ENCODE measurements at regions not wholly inside any gene's neighbourhood (a gene's known extent, or its start where the extent isn't known, plus 50 kb on each side); places are given as distances from the start of the nearest gene placed in this dataset.
"Not testable (repeated sequence)": the region's sequence is repeated elsewhere in the genome, so short reads cannot be mapped to it uniquely, and the experiment has no call there.

DNA sequence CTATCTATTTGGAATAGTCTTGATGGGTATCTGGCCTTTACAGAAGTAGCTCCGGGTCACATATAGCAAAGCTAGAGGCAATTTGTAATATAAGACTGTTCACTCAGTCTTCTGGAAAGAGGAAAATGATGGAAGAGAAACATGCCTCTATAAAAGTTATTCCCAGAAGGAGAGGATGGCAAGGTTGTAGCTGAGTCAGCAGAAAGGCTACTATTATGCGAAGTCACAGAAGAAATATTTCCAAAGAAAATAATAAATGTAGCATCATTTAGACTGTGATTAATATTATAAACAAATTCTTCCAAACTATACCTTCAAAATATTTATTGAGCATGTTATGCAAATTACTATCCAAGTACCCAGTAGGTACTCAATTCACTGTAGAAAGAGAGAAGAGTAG is 1027.7 kb upstream of the TMEFF2 start:
- H3K4me3 ChIP-seq (ENCODE audit: low read depth, low read length), result no peak overlapping the region
- no peak for TF ChIP-seq CTCF (IDR thresholded peaks at IDR 0.05; ENCODE audit: insufficient read depth, low read length, missing control alignments)
- ChIA-PET POLR2A (no interaction called here), CTCF (no interaction called here)
- no peak for DNase-seq (ENCODE audit: low read depth, low spot score)

GRCh38 chr2:193219413-193219812 is 1024.7 kb upstream of the TMEFF2 start:
- POLR2A ChIA-PET, result no interaction called here
- H3K4me3 ChIP-seq (ENCODE audit: low read depth, low read length), result no peak overlapping the region
- DNase-seq (ENCODE audit: low read depth, low spot score), result no peak
- TF ChIP-seq CTCF (IDR thresholded peaks at IDR 0.05; ENCODE audit: insufficient read depth, low read length, missing control alignments), result no peak
- CTCF ChIA-PET, result no interaction called here

DNA sequence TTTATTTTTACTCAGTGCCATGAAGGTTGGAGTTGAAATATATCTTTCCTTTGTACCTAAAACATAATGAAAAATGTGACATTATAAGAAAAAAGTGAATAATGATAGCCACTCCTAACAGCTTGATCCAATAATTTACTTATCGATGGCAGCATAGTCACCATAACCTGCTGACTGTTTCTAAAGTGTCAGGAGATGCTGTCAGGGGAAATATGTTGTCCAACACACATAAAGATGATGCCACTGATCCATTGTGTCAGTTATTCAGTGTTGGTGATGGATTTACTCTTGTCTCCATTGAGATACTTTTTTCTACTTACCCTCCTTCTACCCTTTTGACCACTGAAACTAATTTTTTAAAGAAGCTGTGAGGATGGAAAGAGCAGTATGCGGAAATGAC is 1006.9 kb upstream of the TMEFF2 start:
- H3K4me3 ChIP-seq (ENCODE audit: low read depth, low read length), result no peak overlapping the region
- no peak for DNase-seq (ENCODE audit: low read depth, low spot score)
- ChIA-PET POLR2A (no interaction called here), CTCF (no interaction called here)
- TF ChIP-seq CTCF (IDR thresholded peaks at IDR 0.05; ENCODE audit: insufficient read depth, low read length, missing control alignments), result no peak

GRCh38 chr2:193199322-193199721 is 1004.6 kb upstream of the TMEFF2 start:
- no peak for TF ChIP-seq CTCF (IDR thresholded peaks at IDR 0.05; ENCODE audit: insufficient read depth, low read length, missing control alignments)
- H3K4me3 ChIP-seq (ENCODE audit: low read depth, low read length), result no peak overlapping the region
- CTCF ChIA-PET, result no interaction called here
- POLR2A ChIA-PET, result no interaction called here
- no peak for DNase-seq (ENCODE audit: low read depth, low spot score)

GRCh38 chr2:193187816-193188215 is 993.1 kb upstream of the TMEFF2 start:
- POLR2A ChIA-PET, result no interaction called here
- no peak overlapping the region for H3K4me3 ChIP-seq (ENCODE audit: low read depth, low read length)
- CTCF ChIA-PET, result no interaction called here
- TF ChIP-seq CTCF (IDR thresholded peaks at IDR 0.05; ENCODE audit: insufficient read depth, low read length, missing control alignments), result no peak
- DNase-seq (ENCODE audit: low read depth, low spot score), result no peak

GRCh38 chr2:193170981-193171380 is 976.2 kb upstream of the TMEFF2 start:
- POLR2A ChIA-PET; CTCF ChIA-PET; DNase-seq (ENCODE audit: low read depth, low spot score); H3K4me3 ChIP-seq (ENCODE audit: low read depth, low read length): not testable (repeated sequence)

DNA sequence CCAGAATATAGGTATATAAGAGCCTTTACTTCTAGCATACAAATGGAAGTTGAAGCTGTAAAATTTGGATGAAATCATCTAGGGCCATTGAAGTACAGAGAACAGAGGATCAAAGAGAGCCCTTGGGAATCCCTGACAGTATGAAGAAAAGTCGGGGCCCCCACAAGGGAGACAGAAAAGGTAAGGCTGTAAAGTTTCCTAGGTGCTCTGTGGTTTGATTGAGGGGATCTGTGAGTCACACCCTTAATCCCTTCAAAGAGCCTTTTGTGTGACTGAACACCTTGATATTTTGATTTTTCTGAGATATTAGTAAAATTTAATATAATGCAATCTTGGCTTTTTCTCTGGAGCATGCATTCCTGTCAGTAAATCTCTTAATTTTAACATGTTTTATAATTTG is 961.7 kb upstream of the TMEFF2 start:
- POLR2A ChIA-PET, result no interaction called here
- CTCF ChIA-PET, result no interaction called here
- no peak for DNase-seq (ENCODE audit: low read depth, low spot score)
- no peak overlapping the region for H3K4me3 ChIP-seq (ENCODE audit: low read depth, low read length)
- no peak for TF ChIP-seq CTCF (IDR thresholded peaks at IDR 0.05; ENCODE audit: insufficient read depth, low read length, missing control alignments)

All from AG04449 (cell line).